Neural cell (in vitro differentiated cells): ENCODE measurements at regions not wholly inside any gene's neighbourhood (a gene's known extent, or its start where the extent isn't known, plus 50 kb on each side); places are given as distances from the start of the nearest gene placed in this dataset.

Experiments
- H2AFZ ChIP-seq: fragments of 200-600, 300-800 bp; sonication (generic), shearing (Covaris generic); 2 replicates; pipeline ENCODE4 v1.6.0; 2014; ENCODE audit warnings: low read depth, mild to moderate bottlenecking, antibody characterized with exemption, low read length, moderate library complexity
- H3F3A ChIP-seq: fragments of 200-600 bp; shearing (Covaris generic); 2 replicates; pipeline ENCODE4 v1.6.1; 2016; ENCODE audit warnings: mild to moderate bottlenecking, moderate library complexity, mixed read lengths, antibody characterized with exemption, low read length; ENCODE audit not compliant: insufficient read depth, poor library complexity, severe bottlenecking
- H3K27ac ChIP-seq: fragments of 200-600, 300-800 bp; sonication (generic), shearing (Covaris generic); 2 replicates; pipeline ENCODE4 v1.5.1; 2014; ENCODE audit warnings: mild to moderate bottlenecking, low read length, moderate library complexity
- H3K27me3 ChIP-seq: fragments of 300-800, 200-600 bp; sonication (generic), shearing (Covaris generic); 2 replicates; pipeline ENCODE4 v1.6.0; 2014; ENCODE audit warnings: mild to moderate bottlenecking, low read depth, low read length, moderate library complexity; ENCODE audit not compliant: insufficient read depth
- H3K36me3 ChIP-seq: fragments of 300-800, 200-600 bp; sonication (generic), shearing (Covaris generic); 2 replicates; pipeline ENCODE4 v1.5.1; 2014; ENCODE audit warnings: mild to moderate bottlenecking, antibody characterized with exemption, low read length, moderate library complexity; ENCODE audit not compliant: insufficient read depth
- H3K4me2 ChIP-seq: fragments of 300-800, 200-600 bp; sonication (generic), shearing (Covaris generic); 2 replicates; pipeline ENCODE4 v1.6.0; 2014; ENCODE audit warnings: mild to moderate bottlenecking, low read length
- H3K4me3 ChIP-seq: fragments of 300-800, 200-600 bp; sonication (generic), shearing (Covaris generic); 2 replicates; pipeline ENCODE4 v1.5.1; 2014; ENCODE audit warnings: mild to moderate bottlenecking, low read length, moderate library complexity
- H3K79me2 ChIP-seq: fragments of 200-600 bp; shearing (Covaris generic); replicated peaks from 2 replicates; pipeline ENCODE4 v1.6.0; 2014; ENCODE audit warnings: mild to moderate bottlenecking, low read length, moderate library complexity; ENCODE audit not compliant: insufficient read depth
- H3K9ac ChIP-seq: fragments of 300-800, 200-600 bp; sonication (generic), shearing (Covaris generic); 2 replicates; pipeline ENCODE4 v1.6.1; 2016; ENCODE audit warnings: mild to moderate bottlenecking, low read length, mixed read lengths
- H3K9me2 ChIP-seq: fragments of 200-600 bp; shearing (Covaris generic); 2 replicates; pipeline ENCODE4 v1.6.1; 2016; ENCODE audit warnings: mild to moderate bottlenecking, low read length, mixed read lengths; ENCODE audit not compliant: insufficient read depth
- H3K9me3 ChIP-seq: fragments of 200-600, 300-800 bp; sonication (generic), shearing (Covaris generic); 2 replicates; pipeline ENCODE4 v1.6.1; 2016; ENCODE audit warnings: mild to moderate bottlenecking, mixed run types, low read length, moderate library complexity, mixed read lengths
- H4K20me1 ChIP-seq: fragments of 200-600 bp; shearing (Covaris generic); 2 replicates; pipeline ENCODE4 v1.6.1; 2016; ENCODE audit warnings: mild to moderate bottlenecking, mixed run types; ENCODE audit not compliant: insufficient read depth
- CTCF ChIP-seq: fragments of 450-650 bp; IDR thresholded peaks from 2 replicates; pipeline ENCODE4 v1.5.1; 2014; ENCODE audit warnings: antibody characterized with exemption, mild to moderate bottlenecking, moderate library complexity; ENCODE audit not compliant: poor library complexity, severe bottlenecking
- EP300 ChIP-seq: fragments of 450-650 bp; conservative IDR thresholded peaks from 2 replicates; pipeline ENCODE4 v1.6.1; 2014; ENCODE audit warnings: antibody characterized with exemption, mild to moderate bottlenecking, moderate library complexity; ENCODE audit not compliant: poor library complexity, severe bottlenecking
- EZH2 ChIP-seq: fragments of 200-600, 300-800 bp; shearing (Covaris generic), sonication (generic); IDR thresholded peaks from 2 replicates; pipeline ENCODE4 v1.6.1; 2014; ENCODE audit warnings: antibody characterized with exemption, low read length, borderline replicate concordance, mild to moderate bottlenecking; ENCODE audit not compliant: insufficient read depth, poor library complexity, severe bottlenecking
- MXI1 ChIP-seq: fragments of 450-650 bp; conservative IDR thresholded peaks from 2 replicates; pipeline ENCODE4 v1.6.1; 2014; ENCODE audit warnings: antibody characterized with exemption, mild to moderate bottlenecking; ENCODE audit not compliant: poor library complexity, severe bottlenecking
- POLR2AphosphoS5 ChIP-seq: IDR thresholded peaks from 2 replicates; pipeline ENCODE4 v1.6.1; 2012
- RAD21 ChIP-seq: fragments of 450-650 bp; conservative IDR thresholded peaks from 2 replicates; pipeline ENCODE4 v1.6.1; 2014; ENCODE audit warnings: antibody characterized with exemption, mild to moderate bottlenecking, moderate library complexity
- REST ChIP-seq: IDR thresholded peaks from 2 replicates; pipeline ENCODE4 v1.6.1; 2012; ENCODE audit warnings: borderline replicate concordance
- SMC3 ChIP-seq: fragments of 450-650 bp; conservative IDR thresholded peaks from 2 replicates; pipeline ENCODE4 v1.6.1; 2014; ENCODE audit warnings: antibody characterized with exemption, mild to moderate bottlenecking, moderate library complexity; ENCODE audit not compliant: poor library complexity
- TAF1 ChIP-seq: IDR thresholded peaks from 2 replicates; pipeline ENCODE4 v1.6.1; 2012; ENCODE audit warnings: low read depth

GRCh38 chr7:36775061-36775620, 50.8 kb upstream of the AOAH start:
- Histone ChIP-seq H3K9me2 (no peaks in the 10 kb centered on the region), H3K4me2 (no peak overlapping the region), H3K4me3 (no peak overlapping the region), H3K27ac (no peak overlapping the region), H3K9me3 (no peaks in the 10 kb centered on the region), H3K36me3 (no peaks in the 10 kb centered on the region), H3K79me2 (no peaks in the 10 kb centered on the region), H4K20me1 (no peaks in the 10 kb centered on the region), H3K27me3 (no peaks in the 10 kb centered on the region), H3K9ac (no peak overlapping the region), H2AFZ (no peak overlapping the region), H3F3A (no peaks in the 10 kb centered on the region)
- TF ChIP-seq RAD21 = no peak
- TF ChIP-seq EP300 = no peak
- TF ChIP-seq CTCF = no peak
- no peak for TF ChIP-seq EZH2
- no peak for TF ChIP-seq SMC3
- TF ChIP-seq TAF1 = no peak
- TF ChIP-seq REST = no peak
- TF ChIP-seq POLR2AphosphoS5 = no peak
- no peak for TF ChIP-seq MXI1
